Embryonic facial prominence (tissue), 1 donor: ENCODE measurements at regions not wholly inside any gene's neighbourhood (a gene's known extent, or its start where the extent isn't known, plus 50 kb on each side); places are given as distances from the start of the nearest gene placed in this dataset.
A peak's percentile ranks its signal among the peaks of the same experiment; 100 is the strongest.

ENCODE experiments used
- DNase-seq: peaks from one replicate; pipeline ENCODE4 v3.0.0-alpha.2; 2016; ENCODE audit errors: extremely low spot score

GRCh38 chr1:39085174-39085573 lies 59.0 kb downstream of the NDUFS5 start:
- DNase-seq = no peak

- no peak for DNase-seq
Observed at GRCh38 chr1:39086386-39086785, 60.2 kb downstream of the NDUFS5 start.

- no peak for DNase-seq
Observed at GRCh38 chr1:39086865-39087409, 60.8 kb downstream of the NDUFS5 start.

GRCh38 chr1:39087435-39087834 lies 61.3 kb downstream of the NDUFS5 start:
- DNase-seq = no peak

GRCh38 chr1:39088658-39089057 lies 62.5 kb downstream of the NDUFS5 start:
- DNase-seq = no peak

GRCh38 chr1:39089931-39090521 lies 63.9 kb downstream of the NDUFS5 start:
- DNase-seq = no peak

- no peak for DNase-seq
Observed at GRCh38 chr1:39090757-39091380, 64.7 kb downstream of the NDUFS5 start.

- no peak for DNase-seq
Observed at GRCh38 chr1:39091845-39092645, 65.9 kb downstream of the NDUFS5 start.

GRCh38 chr1:39094685-39095084 lies 68.5 kb downstream of the NDUFS5 start:
- DNase-seq = no peak

- DNase-seq = peak; percentile 82
Observed at GRCh38 chr1:39098546-39099250, 72.5 kb downstream of the NDUFS5 start.

- peak; percentile 79 for DNase-seq
Observed at GRCh38 chr1:39102537-39103327, 76.6 kb downstream of the NDUFS5 start.

GRCh38 chr1:39103328-39104157 lies 77.4 kb downstream of the NDUFS5 start:
- no peak for DNase-seq

- DNase-seq = no peak
Observed at GRCh38 chr1:39104158-39105060, 78.3 kb downstream of the NDUFS5 start.

- DNase-seq = no peak
Observed at GRCh38 chr1:39105061-39105840, 79.1 kb downstream of the NDUFS5 start.

- DNase-seq = no peak
Observed at GRCh38 chr1:39105841-39106765, 80.0 kb downstream of the NDUFS5 start.

GRCh38 chr1:39106801-39107327 lies 80.7 kb downstream of the NDUFS5 start:
- no peak for DNase-seq
